T47D (cell line): ENCODE measurements at regions not wholly inside any gene's neighbourhood (a gene's known extent, or its start where the extent isn't known, plus 50 kb on each side); places are given as distances from the start of the nearest gene placed in this dataset.

ENCODE experiments used
- DNase-seq, 2 experiments: peaks; one replicate each; pipeline versions ENCODE4 v3.0.0 to v3.0.0-alpha.2; 2011 to 2012; ENCODE audit warnings: low read depth in 1 of 2, low spot score in 1 of 2
- JUND ChIP-seq: IDR thresholded peaks from 2 replicates; pipeline ENCODE4 v1.6.1; 2012; ENCODE audit warnings: low read depth
- in situ Hi-C: cut with HindIII; loops from 2 replicates; pipeline ENCODE4 v1.10.0; 2016; ENCODE audit warnings: low sequenced_read_pairs, low pct_unique_long_range_greater_than_20kb

DNA sequence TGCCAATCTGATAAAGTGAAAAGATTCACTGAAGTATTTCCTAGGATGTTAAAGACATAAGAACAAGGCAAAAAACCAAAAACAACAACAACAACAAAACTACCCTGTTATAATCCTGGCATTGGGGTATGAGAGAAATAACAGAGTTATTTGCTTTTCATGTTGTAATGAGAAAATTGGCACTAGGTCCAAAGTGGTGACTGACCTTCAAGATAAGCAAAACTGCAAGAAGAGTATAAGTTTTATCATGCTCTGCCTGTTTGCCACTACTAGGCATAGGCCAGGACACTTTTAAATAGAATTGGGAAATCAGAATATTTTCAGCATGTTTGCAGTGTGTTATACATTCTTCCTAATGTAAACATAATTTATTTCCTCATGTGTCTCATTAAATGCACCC is 140.1 kb upstream of the CPM start:
- in situ Hi-C loops = no loop called here
- DNase-seq = no peak
- no peak for TF ChIP-seq JUND

DNA sequence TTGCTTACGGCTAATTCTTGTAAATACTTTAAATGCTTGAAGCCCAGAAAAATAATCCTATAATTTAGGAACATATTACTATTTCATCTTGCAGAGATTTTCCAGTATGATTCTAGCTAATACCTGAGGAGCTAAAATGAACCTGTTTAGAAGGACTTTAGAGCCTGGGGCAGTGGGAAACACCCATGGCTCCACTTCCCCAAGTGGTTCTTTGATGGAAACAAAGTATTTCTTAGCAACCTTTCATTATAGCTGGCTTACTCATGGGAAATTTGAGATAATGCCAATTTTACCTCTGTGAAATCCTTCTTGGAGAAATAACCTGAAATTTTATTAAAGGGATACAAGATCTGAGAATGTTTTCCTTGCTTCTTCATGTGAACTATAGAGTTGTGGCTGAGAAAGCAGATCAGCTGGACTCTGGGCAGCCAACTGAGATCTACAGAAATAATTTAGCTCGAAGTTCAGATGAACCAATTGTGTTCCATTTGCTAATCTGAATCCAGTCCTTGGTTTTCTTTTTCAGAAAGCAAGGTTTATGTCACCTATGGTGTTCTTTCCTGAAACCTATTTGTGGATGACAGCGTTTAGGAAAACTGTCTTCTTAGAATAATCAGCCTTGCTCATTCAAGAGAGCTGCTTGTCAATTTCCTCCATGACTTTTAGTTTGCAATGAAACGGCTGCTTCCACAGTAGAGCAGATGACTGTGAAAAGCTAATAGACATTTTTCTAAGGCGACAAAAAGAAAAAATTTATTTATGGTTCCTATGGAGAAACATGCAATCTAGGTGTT is 141.8 kb upstream of the CPM start:
- no peak for TF ChIP-seq JUND
- in situ Hi-C loops = no loop called here
- DNase-seq = no peak

DNA sequence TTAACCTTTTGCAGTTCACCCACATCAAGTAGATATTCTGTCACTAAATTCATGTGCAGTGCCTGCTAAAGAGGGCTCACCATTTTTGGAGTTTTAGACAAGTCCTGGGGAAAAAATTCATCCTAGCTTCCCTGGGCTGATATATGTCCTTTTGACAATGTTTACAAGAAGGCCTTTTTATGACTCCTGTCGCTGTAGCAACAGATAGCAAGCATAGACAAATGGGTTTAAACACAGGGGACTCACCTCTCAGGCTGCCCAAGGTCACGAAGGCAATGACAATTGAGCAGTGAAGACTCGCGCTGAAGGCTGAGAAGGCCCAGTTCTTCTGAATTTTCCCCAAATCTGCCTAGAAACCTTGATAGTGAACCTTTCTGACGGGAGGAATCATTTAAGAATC is 150.7 kb upstream of the CPM start:
- no peak for TF ChIP-seq JUND
- in situ Hi-C loops = no loop called here
- DNase-seq = no peak

DNA sequence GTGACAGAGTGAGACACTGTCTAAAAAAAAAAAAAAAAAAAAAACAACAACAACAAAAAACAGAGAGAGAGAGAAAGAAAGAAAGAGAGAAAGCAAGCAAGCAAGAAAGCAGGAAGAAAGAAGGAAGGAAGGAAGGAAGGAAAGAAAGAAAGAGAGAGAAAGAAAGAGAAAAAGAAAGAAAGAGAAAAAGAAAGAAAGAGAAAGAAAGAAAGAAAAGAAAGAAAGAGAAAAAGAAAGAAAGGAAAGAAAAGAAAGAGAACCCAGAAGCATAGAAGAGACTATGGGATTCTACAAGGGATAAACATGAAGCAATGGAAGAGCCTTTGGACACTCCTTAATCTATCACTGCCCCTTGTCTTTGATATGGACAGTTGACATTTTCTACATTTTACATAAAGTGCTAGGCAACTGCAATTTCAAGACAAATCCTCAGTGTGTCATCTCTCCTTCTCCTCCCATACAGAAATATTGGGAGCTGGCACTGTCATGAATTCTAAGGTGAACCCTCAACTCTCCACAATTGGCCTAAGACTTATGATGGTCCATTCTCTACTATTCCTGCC is 151.9 kb upstream of the CPM start:
- in situ Hi-C loops = no loop called here
- DNase-seq = no peak
- no peak for TF ChIP-seq JUND

DNA sequence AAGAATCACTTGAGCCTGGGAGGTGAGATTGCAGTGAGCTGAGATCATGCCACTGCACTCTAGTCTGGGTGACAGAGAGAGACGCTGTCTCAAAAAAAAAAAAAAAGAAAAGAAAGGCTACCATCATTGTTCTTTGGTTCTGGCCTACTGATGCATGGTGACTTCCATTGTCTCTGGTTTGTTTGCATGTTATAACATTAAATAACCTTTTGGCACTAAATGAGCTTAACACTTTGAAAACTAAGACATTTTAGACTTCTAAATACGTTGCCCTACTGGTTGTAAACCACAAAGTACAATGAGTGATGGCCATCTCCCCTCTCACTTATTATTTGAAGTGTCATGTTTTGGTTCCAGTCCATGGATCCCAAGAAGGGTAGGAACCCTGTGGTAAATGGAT is 152.9 kb upstream of the CPM start:
- no peak for DNase-seq
- in situ Hi-C loops = no loop called here
- TF ChIP-seq JUND = no peak

DNA sequence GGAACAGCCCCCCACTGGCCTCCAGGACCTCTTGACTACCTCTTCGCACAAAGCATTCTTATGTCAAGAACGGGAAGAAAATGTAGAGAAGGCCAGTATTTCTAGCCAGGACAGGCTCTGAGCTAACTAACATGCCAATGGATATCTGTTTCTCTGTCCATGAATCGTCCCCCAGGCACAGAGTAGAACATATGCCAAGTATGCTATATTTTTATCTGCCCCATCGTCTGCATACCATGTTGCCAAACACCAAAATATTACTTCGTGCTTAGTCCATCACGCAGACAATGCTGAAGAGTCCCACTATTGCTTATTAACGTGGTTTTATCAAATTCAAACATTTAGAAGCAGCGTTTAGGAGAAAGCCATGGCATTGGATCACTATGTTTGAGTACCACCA is 151.4 kb upstream of the CPSF6 start:
- in situ Hi-C loops = no loop called here
- no peak for TF ChIP-seq JUND
- DNase-seq = no peak

- DNase-seq = no peak
- in situ Hi-C loops = no loop called here
- TF ChIP-seq JUND = no peak
Measured at GRCh38 chr12:69090722-69091121, 148.6 kb upstream of the CPSF6 start.

DNA sequence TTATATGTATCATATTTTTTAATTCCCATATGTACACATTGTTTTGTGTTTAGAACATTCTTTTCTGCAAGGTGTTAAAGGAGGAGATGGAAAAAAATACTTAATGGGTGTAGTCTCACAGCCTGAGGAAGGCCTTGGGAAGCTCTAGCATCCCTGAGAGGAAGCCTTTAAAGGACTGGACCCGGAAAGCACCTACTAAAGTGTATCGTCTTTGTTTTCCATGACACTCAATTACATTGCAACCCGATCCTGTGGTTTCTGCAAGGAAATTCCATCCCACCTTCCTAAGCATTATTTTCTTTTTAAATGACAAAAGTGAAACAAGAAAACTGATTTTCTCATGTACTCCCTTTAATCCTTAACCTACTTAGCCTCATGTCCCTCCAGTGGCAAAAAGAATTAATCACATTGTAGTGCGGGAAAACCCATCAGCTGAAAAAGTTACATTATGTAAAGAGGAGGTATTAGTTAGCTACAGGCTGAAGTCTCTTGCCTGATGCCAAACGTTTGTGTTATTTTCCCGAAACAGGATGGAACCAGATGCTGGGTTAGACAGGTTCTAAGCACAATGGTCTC is 147.8 kb upstream of the CPSF6 start:
- in situ Hi-C loops = no loop called here
- no peak for DNase-seq
- TF ChIP-seq JUND = no peak

DNA sequence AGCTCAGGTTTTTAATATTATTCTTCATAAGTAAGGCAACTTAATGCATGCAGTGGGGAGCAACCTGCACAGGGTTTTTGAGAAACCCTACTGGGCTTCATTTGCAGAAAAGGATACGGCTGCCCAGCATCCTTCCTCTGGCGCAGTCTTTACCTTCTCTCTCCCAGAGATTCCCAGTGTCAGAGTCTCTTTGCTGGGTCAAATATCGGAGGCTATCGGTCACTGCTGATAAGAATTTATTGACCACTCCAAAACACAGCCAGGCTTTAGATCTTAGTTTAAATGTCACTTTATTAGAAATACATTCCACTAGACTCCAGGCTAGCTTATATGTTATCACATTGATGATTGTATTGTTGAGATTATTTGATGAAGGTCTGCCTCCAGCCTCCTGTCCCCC is 147.2 kb upstream of the CPSF6 start:
- in situ Hi-C loops = no loop called here

DNA sequence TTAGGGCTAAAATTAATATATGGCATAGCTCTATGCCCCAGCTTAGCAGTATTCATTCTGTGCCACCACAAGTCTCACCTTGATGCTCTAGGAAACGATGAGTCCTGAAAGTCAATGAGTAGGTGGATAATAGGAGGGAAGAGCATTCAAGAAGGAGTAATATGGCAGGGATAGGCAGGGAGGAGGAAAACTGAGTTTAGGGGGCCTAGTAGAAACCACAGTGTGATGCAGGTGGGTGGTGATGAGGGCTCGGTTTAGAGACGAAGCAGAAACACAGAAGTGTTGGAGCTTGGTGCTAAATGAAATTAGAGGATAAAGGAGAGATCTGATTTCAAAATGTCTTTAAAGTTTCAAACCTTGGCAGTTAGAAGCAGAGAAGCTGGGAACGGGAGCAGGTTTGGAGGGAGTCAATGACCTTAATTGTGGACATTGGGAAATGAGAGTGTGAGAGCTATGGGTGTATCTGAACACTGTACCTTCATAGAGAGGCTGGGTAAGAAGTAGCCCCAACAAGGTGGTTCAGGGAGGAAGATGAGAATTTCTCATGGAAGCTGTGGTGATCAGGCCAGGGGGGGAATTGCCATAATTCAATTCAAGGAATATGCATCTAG is 144.7 kb upstream of the CPSF6 start:
- in situ Hi-C loops = no loop called here
- no peak for DNase-seq

More for the DNA sequence above, 147.2 kb upstream of the CPSF6 start:
- TF ChIP-seq JUND = no peak
- no peak for DNase-seq

DNA sequence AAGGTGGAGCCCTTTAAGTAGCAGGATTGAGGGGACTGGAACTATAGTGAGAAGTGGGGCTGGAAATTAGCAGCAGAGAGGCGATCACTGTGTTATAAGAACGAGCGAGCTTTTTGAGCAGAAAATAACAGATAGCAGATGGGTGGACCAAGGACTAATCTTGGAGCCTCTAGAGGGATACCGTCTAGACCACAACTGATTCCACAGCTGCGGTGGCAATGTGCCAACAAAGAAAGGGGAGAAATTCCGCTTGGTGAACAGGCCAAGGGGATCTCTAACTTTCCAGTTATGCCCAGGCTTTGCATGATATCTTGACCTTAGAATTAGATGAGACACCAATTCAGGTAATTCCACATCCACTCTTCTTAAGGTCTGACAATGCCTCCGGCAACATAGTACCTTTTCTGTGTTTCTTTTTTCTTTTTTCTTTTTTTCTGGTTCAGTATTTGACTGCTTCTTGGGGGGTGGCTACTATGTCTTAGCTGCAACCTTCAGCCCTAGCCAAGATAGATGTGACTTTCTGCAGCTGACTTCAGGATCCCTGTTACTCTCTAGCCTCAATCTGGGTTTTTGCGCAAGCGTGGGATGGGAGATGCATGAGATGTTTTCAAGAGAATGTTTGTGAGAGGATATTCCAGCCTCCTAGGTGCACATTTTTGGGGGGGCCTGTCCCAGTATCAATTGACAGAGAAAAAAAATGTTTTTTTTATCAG is 143.4 kb upstream of the CPSF6 start:
- no peak for DNase-seq
- no peak for TF ChIP-seq JUND
- in situ Hi-C loops = no loop called here

More for the DNA sequence above, 144.7 kb upstream of the CPSF6 start:
- TF ChIP-seq JUND = no peak

GRCh38 chr12:69096669-69097335 is 142.6 kb upstream of the CPSF6 start:
- in situ Hi-C loops = no loop called here
- TF ChIP-seq JUND = no peak
- no peak for DNase-seq
